Lower leg skin (tissue), 4 donors: ENCODE measurements at regions not wholly inside any gene's neighbourhood (a gene's known extent, or its start where the extent isn't known, plus 50 kb on each side); places are given as distances from the start of the nearest gene placed in this dataset.
"Not testable (repeated sequence)": the region's sequence is repeated elsewhere in the genome, so short reads cannot be mapped to it uniquely, and the experiment has no call there.

Source experiments
- DNase-seq, 2 donors: peaks; one replicate each; pipeline ENCODE4 v3.0.0-alpha.2; 2019; ENCODE audit warnings: low spot score in 2 of 2
- H3K4me3 ChIP-seq: fragments of 200-600 bp; sonication (generic); 2 replicates; pipeline ENCODE4 v1.5.1; 2017; ENCODE audit warnings: mild to moderate bottlenecking, low read depth; ENCODE audit not compliant: poor library complexity, severe bottlenecking
- POLR2A ChIP-seq, 2 donors: fragments of 450-650 bp; IDR thresholded peaks; one replicate each; pipeline ENCODE4 v1.6.1; 2016 to 2017; ENCODE audit warnings: antibody characterized with exemption in 2 of 2, mild to moderate bottlenecking in 1 of 2, moderate library complexity in 1 of 2
- WGBS, 2 donors: methylation state at CpG; one replicate each; pipeline ENCODE4 v1.1.5; 2018; 5-methylcytosine and 5-hydroxymethylcytosine counted together
- intact Hi-C: fragments of 100-400 bp; cut with DNase I; formaldehyde crosslinking; loops from one replicate; pipeline ENCODE4 v1.15.0; 2023; ENCODE audit warnings: low total_unique reads
- TF ChIP-seq, protein P1 (sequence below), 3 donors: fragments of 450-650 bp; IDR thresholded peaks; one replicate each; pipeline ENCODE4 v1.5.1; 2016; ENCODE audit warnings: antibody characterized with exemption in 3 of 3, mild to moderate bottlenecking in 3 of 3, moderate library complexity in 2 of 3

DNA sequence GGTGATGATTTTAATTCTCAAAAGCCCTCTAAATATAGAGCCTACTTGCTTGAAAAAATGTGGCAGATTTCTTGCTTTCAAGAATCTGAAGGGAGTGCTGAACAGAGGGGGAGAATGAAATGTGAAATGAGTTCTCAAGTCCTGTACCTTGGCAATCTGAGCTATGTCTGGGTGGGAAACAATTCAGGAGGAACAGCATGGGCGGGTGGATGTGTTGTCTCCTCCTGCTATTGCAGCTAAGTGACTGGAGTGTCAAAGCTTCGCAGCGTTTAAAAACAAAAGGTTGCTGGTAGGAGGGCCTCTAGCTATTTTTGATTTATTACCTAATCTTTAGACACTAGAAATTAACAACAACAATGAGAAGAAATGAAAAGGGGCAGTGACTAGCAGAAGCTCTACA, 102.5 kb upstream of the ARG1 start:
- WGBS, 2 donors = 52 to 61% methylated on average over 3 of the region's 3 CpGs
- TF ChIP-seq, protein P1, sequence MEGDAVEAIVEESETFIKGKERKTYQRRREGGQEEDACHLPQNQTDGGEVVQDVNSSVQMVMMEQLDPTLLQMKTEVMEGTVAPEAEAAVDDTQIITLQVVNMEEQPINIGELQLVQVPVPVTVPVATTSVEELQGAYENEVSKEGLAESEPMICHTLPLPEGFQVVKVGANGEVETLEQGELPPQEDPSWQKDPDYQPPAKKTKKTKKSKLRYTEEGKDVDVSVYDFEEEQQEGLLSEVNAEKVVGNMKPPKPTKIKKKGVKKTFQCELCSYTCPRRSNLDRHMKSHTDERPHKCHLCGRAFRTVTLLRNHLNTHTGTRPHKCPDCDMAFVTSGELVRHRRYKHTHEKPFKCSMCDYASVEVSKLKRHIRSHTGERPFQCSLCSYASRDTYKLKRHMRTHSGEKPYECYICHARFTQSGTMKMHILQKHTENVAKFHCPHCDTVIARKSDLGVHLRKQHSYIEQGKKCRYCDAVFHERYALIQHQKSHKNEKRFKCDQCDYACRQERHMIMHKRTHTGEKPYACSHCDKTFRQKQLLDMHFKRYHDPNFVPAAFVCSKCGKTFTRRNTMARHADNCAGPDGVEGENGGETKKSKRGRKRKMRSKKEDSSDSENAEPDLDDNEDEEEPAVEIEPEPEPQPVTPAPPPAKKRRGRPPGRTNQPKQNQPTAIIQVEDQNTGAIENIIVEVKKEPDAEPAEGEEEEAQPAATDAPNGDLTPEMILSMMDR (IDR thresholded peaks at IDR 0.05) = no peak
- no peak for TF ChIP-seq POLR2A (IDR thresholded peaks at IDR 0.05)
- intact Hi-C loops = no loop called here
- no peak overlapping the region for H3K4me3 ChIP-seq
- DNase-seq = no peak

DNA sequence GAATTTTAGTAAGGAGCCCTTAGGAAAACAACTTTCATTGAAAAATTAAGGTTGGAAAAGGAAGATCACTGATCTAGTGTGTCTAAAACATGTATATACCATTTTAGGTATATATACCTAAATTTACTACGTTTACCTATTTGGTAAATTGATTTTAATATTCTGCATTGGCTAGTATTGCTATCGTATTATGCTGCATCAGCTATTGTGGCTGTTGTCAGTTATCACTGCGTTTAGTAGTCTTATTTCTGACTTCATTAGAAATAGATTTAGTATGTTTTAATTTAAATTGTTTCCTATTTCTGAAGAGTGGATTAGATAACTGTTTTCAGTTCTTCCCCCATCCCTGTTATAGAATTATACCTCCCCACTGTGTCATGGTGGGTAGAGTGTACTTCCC, 101.7 kb upstream of the ARG1 start:
- 86 to 92% methylated on average over 3 of the region's 3 CpGs for WGBS, 2 donors
- no peak overlapping the region for H3K4me3 ChIP-seq
- TF ChIP-seq, protein P1 (IDR thresholded peaks at IDR 0.05) = no peak
- no peak for TF ChIP-seq POLR2A (IDR thresholded peaks at IDR 0.05)
- DNase-seq = no peak
- intact Hi-C loops = no loop called here

GRCh38 chr6:131473303-131473702, 99.7 kb upstream of the ARG1 start:
- DNase-seq, H3K4me3 ChIP-seq, intact Hi-C loops: not testable (repeated sequence)

- TF ChIP-seq, protein P1 (IDR thresholded peaks at IDR 0.05) = no peak
- no peak for TF ChIP-seq POLR2A (IDR thresholded peaks at IDR 0.05)
- no peak for DNase-seq
- WGBS, 2 donors = 80 to 89% methylated on average over 2 of the region's 2 CpGs
These were observed 96.7 kb upstream of the ARG1 start for GRCh38 chr6:131476362-131476761.

GRCh38 chr6:131478740-131479211, 94.2 kb upstream of the ARG1 start:
- H3K4me3 ChIP-seq, DNase-seq, intact Hi-C loops: not testable (repeated sequence)
- WGBS, 2 donors = 68 to 69% methylated on average over 6 of the region's 6 CpGs

More at GRCh38 chr6:131476362-131476761, 96.7 kb upstream of the ARG1 start:
- H3K4me3 ChIP-seq = no peak overlapping the region
- intact Hi-C loops = no loop called here

GRCh38 chr6:131486608-131487007, 86.4 kb upstream of the ARG1 start:
- WGBS, 2 donors = 70 to 74% methylated on average over 2 of the region's 2 CpGs
- no peak overlapping the region for H3K4me3 ChIP-seq
- TF ChIP-seq POLR2A (IDR thresholded peaks at IDR 0.05) = no peak
- TF ChIP-seq, protein P1 (IDR thresholded peaks at IDR 0.05) = no peak
- intact Hi-C loops = no loop called here
- no peak for DNase-seq

DNA sequence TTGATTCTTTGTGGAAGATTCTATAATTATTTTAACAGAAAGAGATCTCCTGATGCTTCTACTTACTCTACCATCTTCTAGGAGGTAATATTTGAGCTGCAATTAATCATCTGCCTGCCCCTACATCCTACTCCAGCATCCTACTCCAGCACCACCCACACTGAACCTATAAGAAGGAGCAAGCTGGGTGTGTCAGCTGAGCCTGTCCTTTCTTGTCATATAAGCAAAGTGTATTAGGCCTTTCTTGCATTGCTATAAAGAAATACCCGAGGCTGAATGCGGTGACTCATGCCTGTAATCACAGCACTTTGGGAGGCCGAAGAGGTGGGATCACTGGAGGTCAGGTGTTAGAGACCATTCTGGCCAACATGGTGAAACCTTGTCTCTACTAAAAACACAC, 84.2 kb upstream of the ARG1 start:
- no peak for DNase-seq
- intact Hi-C loops = no loop called here
- 43 to 48% methylated on average over 3 of the region's 3 CpGs for WGBS, 2 donors
- TF ChIP-seq, protein P1 (IDR thresholded peaks at IDR 0.05) = no peak
- TF ChIP-seq POLR2A (IDR thresholded peaks at IDR 0.05) = no peak
- H3K4me3 ChIP-seq = no peak overlapping the region
